Neural crest cell (in vitro differentiated cells): ENCODE measurements at regions not wholly inside any gene's neighbourhood (a gene's known extent, or its start where the extent isn't known, plus 50 kb on each side); places are given as distances from the start of the nearest gene placed in this dataset.

Source experiments
- DNase-seq: peaks from one replicate; pipeline ENCODE4 v3.0.0; 2021; ENCODE audit warnings: low read depth, mixed read lengths, low spot score
- H3K27ac Mint-ChIP-seq: one replicate; pipeline ENCODE4 v1.8.0; 2021; ENCODE audit warnings: mild to moderate bottlenecking, mixed read lengths; ENCODE audit not compliant: unreplicated experiment
- H3K27me3 Mint-ChIP-seq: 2 replicates; pipeline ENCODE4 v1.8.0; 2021; ENCODE audit warnings: low read depth, mild to moderate bottlenecking, mixed read lengths
- H3K36me3 Mint-ChIP-seq: 2 replicates; pipeline ENCODE4 v1.8.0; 2021; ENCODE audit warnings: low read depth, mild to moderate bottlenecking, mixed read lengths
- H3K4me1 Mint-ChIP-seq: 2 replicates; pipeline ENCODE4 v1.8.0; 2021; ENCODE audit warnings: mixed read lengths
- H3K4me3 Mint-ChIP-seq: one replicate; pipeline ENCODE4 v1.8.0; 2021; ENCODE audit warnings: mild to moderate bottlenecking, mixed read lengths
- H3K9me3 Mint-ChIP-seq: 2 replicates; pipeline ENCODE4 v1.8.0; 2021; ENCODE audit warnings: mixed read lengths
- TF ChIP-seq, protein P1 (sequence below): fragments of 200-600 bp; sonication (generic); conservative IDR thresholded peaks from 2 replicates; pipeline ENCODE4 v1.5.0; 2021; ENCODE audit warnings: antibody characterized with exemption, mild to moderate bottlenecking

- Mint-ChIP-seq H3K4me1 (peaks cover 7% of the 10 kb centered on the region), H3K27me3 (peaks cover 47% of the 10 kb centered on the region), H3K4me3 (peak overlapping the region; percentile 81), H3K9me3 (no peaks in the 10 kb centered on the region), H3K36me3 (no peaks in the 10 kb centered on the region), H3K27ac (no peak overlapping the region)
- peak; percentile 97 for DNase-seq
- TF ChIP-seq, protein P1, sequence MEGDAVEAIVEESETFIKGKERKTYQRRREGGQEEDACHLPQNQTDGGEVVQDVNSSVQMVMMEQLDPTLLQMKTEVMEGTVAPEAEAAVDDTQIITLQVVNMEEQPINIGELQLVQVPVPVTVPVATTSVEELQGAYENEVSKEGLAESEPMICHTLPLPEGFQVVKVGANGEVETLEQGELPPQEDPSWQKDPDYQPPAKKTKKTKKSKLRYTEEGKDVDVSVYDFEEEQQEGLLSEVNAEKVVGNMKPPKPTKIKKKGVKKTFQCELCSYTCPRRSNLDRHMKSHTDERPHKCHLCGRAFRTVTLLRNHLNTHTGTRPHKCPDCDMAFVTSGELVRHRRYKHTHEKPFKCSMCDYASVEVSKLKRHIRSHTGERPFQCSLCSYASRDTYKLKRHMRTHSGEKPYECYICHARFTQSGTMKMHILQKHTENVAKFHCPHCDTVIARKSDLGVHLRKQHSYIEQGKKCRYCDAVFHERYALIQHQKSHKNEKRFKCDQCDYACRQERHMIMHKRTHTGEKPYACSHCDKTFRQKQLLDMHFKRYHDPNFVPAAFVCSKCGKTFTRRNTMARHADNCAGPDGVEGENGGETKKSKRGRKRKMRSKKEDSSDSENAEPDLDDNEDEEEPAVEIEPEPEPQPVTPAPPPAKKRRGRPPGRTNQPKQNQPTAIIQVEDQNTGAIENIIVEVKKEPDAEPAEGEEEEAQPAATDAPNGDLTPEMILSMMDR, result no peak
These were observed 117.2 kb upstream of the GUCA2B start for GRCh38 chr1:42035830-42036604.

GRCh38 chr1:42035205-42035829, 116.6 kb upstream of the HIVEP3 start:
- no peaks in the 10 kb centered on the region for H3K36me3 Mint-ChIP-seq
- no peak overlapping the region for H3K27ac Mint-ChIP-seq
- TF ChIP-seq, protein P1, result peak; percentile 49
- peaks cover 7% of the 10 kb centered on the region for H3K4me1 Mint-ChIP-seq
- no peaks in the 10 kb centered on the region for H3K9me3 Mint-ChIP-seq
- H3K27me3 Mint-ChIP-seq, result peaks cover 50% of the 10 kb centered on the region
- H3K4me3 Mint-ChIP-seq, result peak overlapping the region; percentile 85
- peak; percentile 13 for DNase-seq

GRCh38 chr1:42034426-42034825, 115.7 kb upstream of the HIVEP3 start:
- Mint-ChIP-seq H3K4me1 (peaks cover 7% of the 10 kb centered on the region), H3K9me3 (no peaks in the 10 kb centered on the region), H3K27me3 (peaks cover 53% of the 10 kb centered on the region), H3K27ac (no peak overlapping the region), H3K36me3 (no peaks in the 10 kb centered on the region), H3K4me3 (peak overlapping the region; percentile 85)
- DNase-seq, result no peak
- TF ChIP-seq, protein P1, result no peak

DNA sequence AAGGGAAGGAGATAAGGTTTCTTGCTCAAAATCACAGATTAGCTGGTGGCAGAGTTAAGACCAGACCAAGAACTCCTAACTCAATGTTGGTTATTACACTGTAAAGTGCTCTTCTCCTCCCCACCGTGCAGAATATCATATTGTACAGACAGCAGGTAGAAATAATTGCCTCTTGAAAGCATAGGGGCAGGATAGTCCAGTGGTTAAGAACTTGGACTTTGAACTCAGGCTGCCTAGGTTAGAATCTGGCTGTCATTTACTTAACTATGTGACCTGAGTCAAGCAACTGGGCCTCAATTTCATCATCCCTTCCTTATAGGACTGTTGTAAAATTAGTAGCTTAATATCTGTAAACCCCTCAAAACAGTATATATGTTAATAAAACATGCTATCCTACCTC, 114.9 kb upstream of the HIVEP3 start:
- no peak for DNase-seq
- Mint-ChIP-seq H3K4me3 (peak overlapping the region; percentile 18), H3K36me3 (no peaks in the 10 kb centered on the region), H3K27ac (no peak overlapping the region), H3K4me1 (peaks cover 7% of the 10 kb centered on the region), H3K9me3 (no peaks in the 10 kb centered on the region), H3K27me3 (peaks cover 60% of the 10 kb centered on the region)
- TF ChIP-seq, protein P1, result no peak

- DNase-seq, result no peak
- TF ChIP-seq, protein P1, result no peak
- Mint-ChIP-seq H3K36me3 (no peaks in the 10 kb centered on the region), H3K4me1 (peaks cover 6% of the 10 kb centered on the region), H3K27me3 (peaks cover 28% of the 10 kb centered on the region), H3K9me3 (peaks cover 5% of the 10 kb centered on the region), H3K4me3 (no peak overlapping the region), H3K27ac (no peak overlapping the region)
These were observed 99.0 kb upstream of the HIVEP3 start for GRCh38 chr1:42017730-42018129.
